SK-N-MC (cell line): ENCODE measurements at regions not wholly inside any gene's neighbourhood (a gene's known extent, or its start where the extent isn't known, plus 50 kb on each side); places are given as distances from the start of the nearest gene placed in this dataset.

Experiments used
- DNase-seq: peaks from one replicate; pipeline ENCODE4 v3.0.0-alpha.2; 2011; ENCODE audit warnings: low read depth, low spot score
- H3K27ac ChIP-seq: fragments of 200-600 bp; sonication (generic); 2 replicates; pipeline ENCODE4 v1.5.1; 2016; ENCODE audit warnings: mixed run types
- H3K36me3 ChIP-seq: fragments of 200-600 bp; sonication (generic); 2 replicates; pipeline ENCODE4 v1.6.1; 2017; ENCODE audit warnings: antibody characterized with exemption, low read length, mixed read lengths; ENCODE audit not compliant: insufficient read depth
- H3K4me3 ChIP-seq: fragments of 200-600 bp; sonication (generic); 2 replicates; pipeline ENCODE4 v1.5.1; 2016
- H3K9ac ChIP-seq: fragments of 200-600 bp; sonication (generic); 2 replicates; pipeline ENCODE4 v1.8.0; 2017; ENCODE audit warnings: mixed run types, mixed read lengths; ENCODE audit not compliant: insufficient read length
- H3K9me3 ChIP-seq: fragments of 200-600 bp; sonication (generic); 2 replicates; pipeline ENCODE4 v1.6.1; 2017; ENCODE audit warnings: low read depth, mild to moderate bottlenecking, antibody characterized with exemption, low read length, moderate library complexity, mixed read lengths
- EZH2 ChIP-seq: fragments of 200-600 bp; sonication (generic); IDR thresholded peaks from one replicate; pipeline ENCODE4 v1.6.1; 2017; ENCODE audit warnings: antibody characterized with exemption
- FOXP2 ChIP-seq: optimal IDR thresholded peaks from 2 replicates; pipeline ENCODE3; 2011; ENCODE audit warnings: mild to moderate bottlenecking, moderate library complexity; ENCODE audit not compliant: insufficient read depth; ENCODE audit errors: extremely low read length, control extremely low read depth
- POLR2AphosphoS5 ChIP-seq: IDR thresholded peaks from 2 replicates; pipeline ENCODE4 v1.6.1; 2012; ENCODE audit warnings: mild to moderate bottlenecking, low read depth, low read length, borderline replicate concordance

DNA sequence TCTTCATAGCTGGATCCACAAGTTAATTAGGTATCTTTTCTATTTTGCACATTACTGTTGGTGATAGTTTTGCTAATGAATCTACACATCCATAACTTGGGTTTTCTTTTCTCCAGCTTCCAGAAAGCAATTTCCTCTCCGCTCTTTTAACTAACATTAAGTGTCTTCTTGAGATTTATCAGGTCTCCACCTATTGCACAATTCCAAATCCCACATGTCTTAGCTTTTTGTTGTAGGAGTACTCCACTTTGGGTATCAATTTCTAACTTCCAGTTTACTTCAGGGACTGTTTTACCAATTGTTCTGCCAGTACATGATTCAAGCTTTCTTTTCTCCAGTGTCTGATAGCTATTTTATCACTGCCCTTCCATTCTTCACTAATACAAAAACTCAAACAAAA is 129.6 kb downstream of the OLFM4 start:
- H3K36me3 ChIP-seq, result peaks cover 10% of the 10 kb centered on the region; the same call in 1 of the 2 replicates
- peak overlapping the region; percentile 81 for H3K27ac ChIP-seq
- peak overlapping the region; percentile 33; the same call in 1 of the 2 replicates for H3K4me3 ChIP-seq
- DNase-seq, result peak; percentile 75
- TF ChIP-seq POLR2AphosphoS5, result peak; percentile 15; the same call in 1 of the 2 replicates
- no peak for TF ChIP-seq EZH2
- H3K9ac ChIP-seq, result no peak overlapping the region
- peaks cover 8% of the 10 kb centered on the region; the same call in 1 of the 2 replicates for H3K9me3 ChIP-seq

DNA sequence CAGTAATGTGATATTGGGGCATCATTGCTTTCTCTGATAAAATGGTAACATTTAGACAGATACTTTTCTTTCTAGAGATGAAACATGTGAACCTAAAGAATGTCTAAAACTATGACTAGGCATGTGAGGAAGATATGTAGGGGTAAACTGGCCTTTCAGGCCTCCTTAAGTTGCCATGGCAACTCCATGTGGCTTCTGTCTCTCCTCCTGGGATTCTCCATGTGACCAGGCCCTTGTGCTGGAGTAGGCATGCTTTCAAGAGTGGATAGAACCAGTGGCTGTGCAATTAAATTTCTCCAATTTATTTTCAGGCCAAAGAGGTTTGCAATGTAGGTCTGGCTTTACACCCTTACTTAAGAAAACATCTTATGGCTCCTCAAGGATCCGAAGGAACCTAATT is 130.8 kb downstream of the OLFM4 start:
- TF ChIP-seq POLR2AphosphoS5 (no peak), FOXP2 (no peak), EZH2 (no peak)
- H3K9ac ChIP-seq, result peak overlapping the region; percentile 56
- H3K4me3 ChIP-seq, result peak overlapping the region; percentile 49
- DNase-seq, result no peak
- H3K36me3 ChIP-seq, result peaks cover 10% of the 10 kb centered on the region; the same call in 1 of the 2 replicates
- H3K9me3 ChIP-seq, result peaks cover 8% of the 10 kb centered on the region; the same call in 1 of the 2 replicates
- H3K27ac ChIP-seq, result peak overlapping the region; percentile 99

- peaks cover 10% of the 10 kb centered on the region; the same call in 1 of the 2 replicates for H3K36me3 ChIP-seq
These were observed 131.6 kb downstream of the OLFM4 start for GRCh38 chr13:53160211-53160610.

DNA sequence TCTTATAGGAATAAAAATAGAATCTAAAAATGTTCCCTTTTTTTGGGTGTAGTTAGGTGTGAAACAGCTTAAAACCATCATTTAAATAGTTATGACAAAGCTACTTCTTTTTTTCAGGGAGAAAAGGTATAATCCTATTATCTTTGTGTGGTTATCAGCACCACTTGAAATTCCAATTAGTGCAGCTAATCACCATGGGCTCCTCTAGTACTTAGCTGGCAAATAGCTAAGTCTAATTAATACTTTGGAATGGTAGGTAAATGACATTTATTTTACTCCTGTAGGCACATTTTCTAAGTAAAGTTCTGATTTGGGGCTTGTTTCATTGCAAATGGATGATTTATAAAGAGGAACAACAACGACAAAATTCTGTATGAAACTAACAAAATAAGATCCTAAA is 132.6 kb downstream of the OLFM4 start:
- Histone ChIP-seq H3K9ac (no peak overlapping the region), H3K4me3 (no peak overlapping the region), H3K36me3 (peaks cover 10% of the 10 kb centered on the region; the same call in 1 of the 2 replicates), H3K27ac (no peak overlapping the region), H3K9me3 (peaks cover 8% of the 10 kb centered on the region; the same call in 1 of the 2 replicates)
- DNase-seq, result no peak
- TF ChIP-seq FOXP2 (no peak), POLR2AphosphoS5 (no peak), EZH2 (no peak)

More at GRCh38 chr13:53160211-53160610, 131.6 kb downstream of the OLFM4 start:
- Histone ChIP-seq H3K27ac (peak overlapping the region; percentile 99), H3K9ac (no peak overlapping the region), H3K9me3 (peaks cover 8% of the 10 kb centered on the region; the same call in 1 of the 2 replicates), H3K4me3 (no peak overlapping the region)
- no peak for TF ChIP-seq POLR2AphosphoS5
- no peak for TF ChIP-seq FOXP2
- no peak for TF ChIP-seq EZH2
- no peak for DNase-seq

DNA sequence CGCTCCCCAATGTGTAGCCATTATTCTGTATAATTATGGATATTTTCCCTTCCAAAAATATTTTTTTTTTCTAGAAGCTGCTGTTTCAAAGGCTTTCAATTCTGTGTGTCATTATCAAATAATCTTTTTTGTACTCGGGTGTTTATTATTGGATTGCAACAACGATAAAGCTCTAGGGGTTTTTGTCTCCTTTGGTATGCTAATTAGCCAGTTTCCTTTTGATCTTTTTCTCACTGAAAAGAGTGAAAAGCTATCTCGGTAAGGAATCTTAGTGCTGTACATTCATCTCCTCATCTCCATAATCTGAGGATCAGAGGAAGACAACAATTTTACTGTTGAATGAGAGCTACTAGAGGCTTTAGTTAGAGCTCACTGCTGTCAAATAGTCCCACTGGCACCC is 136.6 kb downstream of the OLFM4 start:
- H3K27ac ChIP-seq, result peak overlapping the region; percentile 79
- TF ChIP-seq EZH2 (no peak), POLR2AphosphoS5 (no peak), FOXP2 (no peak)
- peak overlapping the region; percentile 17 for H3K9ac ChIP-seq
- DNase-seq, result no peak
- H3K4me3 ChIP-seq, result peak overlapping the region; percentile 59
- H3K9me3 ChIP-seq, result no peaks in the 10 kb centered on the region
- no peaks in the 10 kb centered on the region for H3K36me3 ChIP-seq

- Histone ChIP-seq H3K4me3 (peak overlapping the region; percentile 5), H3K9me3 (no peaks in the 10 kb centered on the region), H3K27ac (peak overlapping the region; percentile 63), H3K36me3 (no peaks in the 10 kb centered on the region), H3K9ac (no peak overlapping the region)
- DNase-seq, result no peak
- TF ChIP-seq POLR2AphosphoS5, result no peak
- TF ChIP-seq FOXP2, result no peak
- TF ChIP-seq EZH2, result no peak
These were observed 138.9 kb downstream of the OLFM4 start for GRCh38 chr13:53167561-53167960.

GRCh38 chr13:53170910-53171309 is 142.3 kb downstream of the OLFM4 start:
- Histone ChIP-seq H3K9ac (no peak overlapping the region), H3K27ac (no peak overlapping the region), H3K9me3 (no peaks in the 10 kb centered on the region), H3K4me3 (no peak overlapping the region), H3K36me3 (no peaks in the 10 kb centered on the region)
- no peak for TF ChIP-seq FOXP2
- TF ChIP-seq EZH2, result no peak
- TF ChIP-seq POLR2AphosphoS5, result no peak
- no peak for DNase-seq

GRCh38 chr13:53174545-53174944 is 145.9 kb downstream of the OLFM4 start:
- Histone ChIP-seq H3K27ac (no peak overlapping the region), H3K9me3 (no peaks in the 10 kb centered on the region), H3K36me3 (no peaks in the 10 kb centered on the region), H3K9ac (no peak overlapping the region), H3K4me3 (no peak overlapping the region)
- DNase-seq, result no peak
- TF ChIP-seq FOXP2 (no peak), EZH2 (no peak), POLR2AphosphoS5 (no peak)

GRCh38 chr13:53180684-53181083 is 152.1 kb downstream of the OLFM4 start:
- Histone ChIP-seq H3K27ac (peak overlapping the region; percentile 4), H3K4me3 (no peak overlapping the region), H3K9me3 (no peaks in the 10 kb centered on the region), H3K9ac (no peak overlapping the region), H3K36me3 (no peaks in the 10 kb centered on the region)
- no peak for DNase-seq
- TF ChIP-seq FOXP2 (no peak), POLR2AphosphoS5 (no peak), EZH2 (no peak)
